ENCODE measurements at regions not wholly inside any gene's neighbourhood (a gene's known extent, or its start where the extent isn't known, plus 50 kb on each side); places are given as distances from the start of the nearest gene placed in this dataset.
"Not testable (repeated sequence)": the region's sequence is repeated elsewhere in the genome, so short reads cannot be mapped to it uniquely, and the experiment has no call there.

GRCh38 chr7:16089801-16090200, 331.5 kb downstream of the CRPPA start:
- TF ChIP-seq, protein P1, sequence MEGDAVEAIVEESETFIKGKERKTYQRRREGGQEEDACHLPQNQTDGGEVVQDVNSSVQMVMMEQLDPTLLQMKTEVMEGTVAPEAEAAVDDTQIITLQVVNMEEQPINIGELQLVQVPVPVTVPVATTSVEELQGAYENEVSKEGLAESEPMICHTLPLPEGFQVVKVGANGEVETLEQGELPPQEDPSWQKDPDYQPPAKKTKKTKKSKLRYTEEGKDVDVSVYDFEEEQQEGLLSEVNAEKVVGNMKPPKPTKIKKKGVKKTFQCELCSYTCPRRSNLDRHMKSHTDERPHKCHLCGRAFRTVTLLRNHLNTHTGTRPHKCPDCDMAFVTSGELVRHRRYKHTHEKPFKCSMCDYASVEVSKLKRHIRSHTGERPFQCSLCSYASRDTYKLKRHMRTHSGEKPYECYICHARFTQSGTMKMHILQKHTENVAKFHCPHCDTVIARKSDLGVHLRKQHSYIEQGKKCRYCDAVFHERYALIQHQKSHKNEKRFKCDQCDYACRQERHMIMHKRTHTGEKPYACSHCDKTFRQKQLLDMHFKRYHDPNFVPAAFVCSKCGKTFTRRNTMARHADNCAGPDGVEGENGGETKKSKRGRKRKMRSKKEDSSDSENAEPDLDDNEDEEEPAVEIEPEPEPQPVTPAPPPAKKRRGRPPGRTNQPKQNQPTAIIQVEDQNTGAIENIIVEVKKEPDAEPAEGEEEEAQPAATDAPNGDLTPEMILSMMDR (IDR thresholded peaks at IDR 0.05; ENCODE audit: low read depth, low read length, missing control alignments): no peak
- DNase-seq (ENCODE audit: extremely low read depth, low read depth): no peak
- no peak overlapping the region for H3K4me3 ChIP-seq (replicated peaks; ENCODE audit: low read depth, low read length)

- DNase-seq (ENCODE audit: extremely low read depth, low read depth): no peak
- no peak overlapping the region for H3K4me3 ChIP-seq (replicated peaks; ENCODE audit: low read depth, low read length)
- TF ChIP-seq, protein P1 (IDR thresholded peaks at IDR 0.05; ENCODE audit: low read depth, low read length, missing control alignments): no peak
Measured at GRCh38 chr7:16089191-16089590, 332.1 kb downstream of the CRPPA start.

DNA sequence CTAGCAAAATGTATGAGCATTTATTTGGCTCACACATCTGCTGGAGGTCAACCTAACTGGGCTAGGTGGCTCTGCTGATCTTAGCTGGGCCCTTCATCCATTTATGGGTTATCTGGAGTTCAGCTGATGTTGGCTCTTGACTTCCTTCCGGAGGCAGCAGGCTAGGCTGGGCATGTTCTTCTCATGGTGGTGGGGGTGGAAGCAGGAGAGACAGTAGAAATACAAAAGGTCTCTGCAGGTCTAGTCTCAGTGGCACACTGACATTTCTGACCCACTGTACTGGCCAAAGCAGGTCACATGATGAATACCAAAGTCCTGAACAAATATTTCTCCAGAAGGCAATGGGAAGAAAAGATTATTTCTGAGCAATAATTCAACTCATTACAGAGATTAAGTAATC, 334.6 kb downstream of the CRPPA start:
- DNase-seq (ENCODE audit: extremely low read depth, low read depth): no peak
- no peak overlapping the region for H3K4me3 ChIP-seq (replicated peaks; ENCODE audit: low read depth, low read length)
- TF ChIP-seq, protein P1 (IDR thresholded peaks at IDR 0.05; ENCODE audit: low read depth, low read length, missing control alignments): no peak

DNA sequence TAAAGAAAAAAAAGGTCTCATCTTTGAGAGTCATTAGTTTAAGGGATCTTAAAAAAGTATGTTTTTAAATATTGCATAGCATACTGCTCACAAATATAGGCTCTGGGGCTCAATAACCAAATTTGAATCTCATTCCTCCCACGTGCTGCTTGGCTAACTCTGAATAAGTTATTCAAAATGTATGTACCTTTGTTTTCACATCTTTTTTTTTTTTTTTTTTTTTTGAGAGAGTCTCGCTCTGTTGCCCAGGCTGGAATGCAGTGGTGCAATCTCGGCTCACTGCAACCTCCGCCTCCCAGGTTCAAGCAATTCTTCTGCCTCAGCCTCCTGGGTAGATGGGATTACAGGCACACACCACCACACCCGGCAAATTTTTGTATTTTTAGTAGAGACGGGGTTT, 335.6 kb downstream of the CRPPA start:
- DNase-seq (ENCODE audit: extremely low read depth, low read depth); H3K4me3 ChIP-seq (replicated peaks; ENCODE audit: low read depth, low read length): not testable (repeated sequence)

- H3K4me3 ChIP-seq (replicated peaks; ENCODE audit: low read depth, low read length): no peak overlapping the region
- no peak for DNase-seq (ENCODE audit: extremely low read depth, low read depth)
- TF ChIP-seq, protein P1 (IDR thresholded peaks at IDR 0.05; ENCODE audit: low read depth, low read length, missing control alignments): no peak
Measured at GRCh38 chr7:16084875-16085274, 336.5 kb downstream of the CRPPA start.

DNA sequence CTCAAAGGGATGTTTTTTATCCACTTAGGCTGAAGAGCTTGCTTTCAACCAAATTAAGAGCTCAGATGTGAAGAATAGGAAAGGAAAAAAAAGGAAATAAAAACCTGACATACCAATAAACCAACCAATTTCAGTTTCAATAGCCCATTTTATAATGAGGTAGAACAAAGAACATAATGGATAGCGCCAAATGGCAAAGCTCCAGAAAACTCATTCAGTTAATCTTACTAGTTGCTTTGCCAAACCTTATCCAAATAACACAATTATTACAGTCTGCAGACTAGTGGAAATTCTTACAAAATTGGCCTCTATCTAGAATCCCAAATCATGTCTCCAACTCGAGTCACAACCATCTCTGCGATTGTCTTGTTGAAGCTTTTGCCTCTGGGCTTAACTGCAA, 337.0 kb downstream of the CRPPA start:
- no peak overlapping the region for H3K4me3 ChIP-seq (replicated peaks; ENCODE audit: low read depth, low read length)
- TF ChIP-seq, protein P1 (IDR thresholded peaks at IDR 0.05; ENCODE audit: low read depth, low read length, missing control alignments): no peak
- DNase-seq (ENCODE audit: extremely low read depth, low read depth): no peak

- DNase-seq (ENCODE audit: extremely low read depth, low read depth): no peak
- no peak overlapping the region for H3K4me3 ChIP-seq (replicated peaks; ENCODE audit: low read depth, low read length)
- TF ChIP-seq, protein P1 (IDR thresholded peaks at IDR 0.05; ENCODE audit: low read depth, low read length, missing control alignments): no peak
Measured at GRCh38 chr7:16083931-16084330, 337.4 kb downstream of the CRPPA start.

Data from HFF-Myc (cell line).